ENCODE measurements at regions not wholly inside any gene's neighbourhood (a gene's known extent, or its start where the extent isn't known, plus 50 kb on each side); places are given as distances from the start of the nearest gene placed in this dataset.
"Not testable (repeated sequence)": the region's sequence is repeated elsewhere in the genome, so short reads cannot be mapped to it uniquely, and the experiment has no call there.

DNA sequence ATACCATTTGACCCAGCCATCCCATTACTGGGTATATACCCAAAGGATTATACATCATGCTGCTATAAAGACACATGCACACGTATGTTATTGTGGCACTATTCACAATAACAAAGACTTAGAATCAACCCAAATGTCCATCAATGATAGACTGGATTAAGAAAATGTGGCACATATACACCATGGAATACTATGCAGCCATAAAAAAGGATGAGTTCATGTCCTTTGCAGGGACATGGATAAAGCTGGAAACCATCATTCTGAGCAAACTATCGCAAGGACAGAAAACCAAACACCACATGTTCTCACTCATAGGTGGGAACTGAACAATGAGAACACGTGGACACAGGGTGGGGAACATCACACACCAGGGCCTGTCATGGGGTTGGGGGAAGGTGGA lies 237.6 kb upstream of the KRR1 start:
- H3K36me3 ChIP-seq (ENCODE audit: control insufficient read depth, insufficient read depth, low read length); H3K79me1 ChIP-seq (ENCODE audit: low read depth in 1 of 2, low read length in 2 of 2); H2BK120ac ChIP-seq (ENCODE audit: low read depth, low read length); BruUV-seq (replicated peaks); H3K14ac ChIP-seq (replicated peaks; ENCODE audit: low read depth, low read length); H2AK9ac ChIP-seq (replicated peaks; ENCODE audit: low read depth, low read length, poor library complexity); H3K23ac ChIP-seq (ENCODE audit: low read depth, low read length); H3K9me1 ChIP-seq (ENCODE audit: insufficient read depth, low read length); H2AFZ ChIP-seq (replicated peaks; ENCODE audit: low read length, poor library complexity); H3K56ac ChIP-seq (ENCODE audit: extremely low read depth, insufficient read depth, low read length); POLR2A ChIA-PET (ENCODE audit: unreplicated experiment); H3K9ac ChIP-seq (ENCODE audit: low read depth, low read length); DNase-seq; H2AK5ac ChIP-seq (ENCODE audit: low read depth, low read length); ATAC-seq (ENCODE audit: low read depth); H3K4me3 ChIP-seq (ENCODE audit: insufficient read depth, low read depth, low read length); H4K20me1 ChIP-seq (ENCODE audit: insufficient read depth, low read length); dilution Hi-C loops (cut with HindIII; ENCODE audit: low sequenced_read_pairs, unreplicated experiment); H3K18ac ChIP-seq (ENCODE audit: low read depth, low read length); H2BK15ac ChIP-seq (ENCODE audit: low read depth, low read length); H3K9me3 ChIP-seq (ENCODE audit: control insufficient read depth, insufficient read depth, low read length); H3K4ac ChIP-seq (ENCODE audit: low read depth, low read length); H2BK20ac ChIP-seq (ENCODE audit: low read depth, low read length); intact Hi-C loops (cut with micrococcal nuclease); H3K27me3 ChIP-seq (ENCODE audit: control insufficient read depth, insufficient read depth, low read length); H4K91ac ChIP-seq (ENCODE audit: insufficient read depth, low read depth, low read length); in situ Hi-C loops (cut with MboI; ENCODE audit: low sequenced_read_pairs); H3K4me2 ChIP-seq (ENCODE audit: low read depth, low read length); H4K8ac ChIP-seq (ENCODE audit: low read depth in 2 of 2, low read length in 2 of 2); H4K5ac ChIP-seq (ENCODE audit: low read depth, low read length); CTCF ChIA-PET; H2BK5ac ChIP-seq (ENCODE audit: low read depth, low read length, poor library complexity, severe bottlenecking): not testable (repeated sequence)
- peak overlapping the region; percentile 32; the same call in 1 of the 2 replicates for H3K27ac ChIP-seq (ENCODE audit: insufficient read depth, low read length)
- peaks cover 13% of the 10 kb centered on the region for H3K4me1 ChIP-seq (ENCODE audit: control insufficient read depth, insufficient read depth, low read length)
- no CpG with 5 or more reads among the region's 3 CpGs for WGBS, 2 experiments (ENCODE audit: extremely low coverage in 2 of 2, insufficient read length in 1 of 2)
